ENCODE measurements at regions not wholly inside any gene's neighbourhood (a gene's known extent, or its start where the extent isn't known, plus 50 kb on each side); places are given as distances from the start of the nearest gene placed in this dataset.

- no peaks in the 10 kb centered on the region for H3K36me3 ChIP-seq
- no peaks in the 10 kb centered on the region for H3K9me3 ChIP-seq
- H3K27me3 ChIP-seq: no peaks in the 10 kb centered on the region
- TF ChIP-seq EP300 (IDR thresholded peaks at IDR 0.05) (no peak), POLR2A (IDR thresholded peaks at IDR 0.05) (no peak), POLR2AphosphoS5 (IDR thresholded peaks at IDR 0.05) (no peak)
- intact Hi-C loops (cut with DNase I): loop anchor here (10.0 kb wide), 1 partner anchor 355 kb away; the partner anchor contains the start of gene AK3
- H3K4me1 ChIP-seq: no peaks in the 10 kb centered on the region
- 83 to 84% methylated on average over 4 of the region's 4 CpGs for WGBS, 2 donors
- no peak for DNase-seq
- H3K27ac ChIP-seq: no peak overlapping the region
- no peak overlapping the region for H3K4me3 ChIP-seq
These were observed 89.9 kb upstream of the GLIS3 start for GRCh38 chr9:4389755-4390154.

DNA sequence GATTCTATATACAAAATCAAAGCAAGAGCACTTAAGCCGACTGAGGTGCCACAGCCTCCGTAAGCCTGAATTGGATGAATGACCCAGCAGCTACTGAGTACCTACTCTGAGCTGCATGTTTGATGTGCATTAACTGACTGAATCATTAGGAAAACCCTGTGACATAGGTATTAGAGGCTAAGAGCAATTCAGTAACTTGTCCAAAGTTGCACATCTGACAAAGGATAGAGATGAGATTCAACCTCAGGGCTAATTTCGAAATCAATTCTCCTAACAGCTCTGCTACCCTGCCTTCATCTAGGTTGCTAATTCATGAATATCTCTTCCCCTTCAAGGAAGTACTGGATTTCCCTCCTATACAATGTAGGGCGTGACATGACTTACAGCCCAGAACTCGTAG, 89.1 kb upstream of the GLIS3 start:
- Histone ChIP-seq H3K9me3 (no peaks in the 10 kb centered on the region), H3K27me3 (no peaks in the 10 kb centered on the region), H3K4me1 (no peaks in the 10 kb centered on the region), H3K27ac (no peak overlapping the region), H3K36me3 (no peaks in the 10 kb centered on the region), H3K4me3 (no peak overlapping the region)
- intact Hi-C loops (cut with DNase I): loop anchor here (10.0 kb wide), 1 partner anchor 356 kb away; the partner anchor contains the start of gene AK3
- no peak for TF ChIP-seq EP300 (IDR thresholded peaks at IDR 0.05)
- no peak for TF ChIP-seq POLR2AphosphoS5 (IDR thresholded peaks at IDR 0.05)
- no peak for TF ChIP-seq POLR2A (IDR thresholded peaks at IDR 0.05)
- no peak for TF ChIP-seq CTCF (IDR thresholded peaks at IDR 0.05)
- 82 to 83% methylated on average over 5 of the region's 5 CpGs for WGBS, 2 donors
- DNase-seq: no peak

GRCh38 chr9:4386819-4387218, 87.0 kb upstream of the GLIS3 start:
- no peak overlapping the region for H3K27ac ChIP-seq
- intact Hi-C loops (cut with DNase I): loop anchor here (10.0 kb wide), 1 partner anchor 358 kb away; the partner anchor contains the start of gene AK3
- TF ChIP-seq CTCF (IDR thresholded peaks at IDR 0.05) (no peak), POLR2AphosphoS5 (IDR thresholded peaks at IDR 0.05) (no peak)
- H3K9me3 ChIP-seq: no peaks in the 10 kb centered on the region
- H3K4me1 ChIP-seq: no peaks in the 10 kb centered on the region
- no peak overlapping the region for H3K4me3 ChIP-seq
- 81 to 90% methylated on average over 3 of the region's 3 CpGs for WGBS, 2 donors
- DNase-seq: no peak
- no peaks in the 10 kb centered on the region for H3K27me3 ChIP-seq
- no peaks in the 10 kb centered on the region for H3K36me3 ChIP-seq

GRCh38 chr9:4384750-4385149, 84.9 kb upstream of the GLIS3 start:
- Histone ChIP-seq H3K9me3 (no peaks in the 10 kb centered on the region), H3K4me1 (no peaks in the 10 kb centered on the region), H3K27ac (no peak overlapping the region), H3K36me3 (no peaks in the 10 kb centered on the region), H3K27me3 (no peaks in the 10 kb centered on the region), H3K4me3 (no peak overlapping the region)
- WGBS, 2 donors: 76 to 77% methylated on average over 5 of the region's 5 CpGs
- intact Hi-C loops (cut with DNase I): loop anchor here (1.0 to 10.0 kb wide), 2 partner anchors 255 to 360 kb away; partner anchors contain the start of gene AK3
- no peak for DNase-seq
- TF ChIP-seq POLR2AphosphoS5 (IDR thresholded peaks at IDR 0.05) (no peak), EP300 (IDR thresholded peaks at IDR 0.05) (no peak), CTCF (IDR thresholded peaks at IDR 0.05) (no peak), POLR2A (IDR thresholded peaks at IDR 0.05) (no peak)

DNA sequence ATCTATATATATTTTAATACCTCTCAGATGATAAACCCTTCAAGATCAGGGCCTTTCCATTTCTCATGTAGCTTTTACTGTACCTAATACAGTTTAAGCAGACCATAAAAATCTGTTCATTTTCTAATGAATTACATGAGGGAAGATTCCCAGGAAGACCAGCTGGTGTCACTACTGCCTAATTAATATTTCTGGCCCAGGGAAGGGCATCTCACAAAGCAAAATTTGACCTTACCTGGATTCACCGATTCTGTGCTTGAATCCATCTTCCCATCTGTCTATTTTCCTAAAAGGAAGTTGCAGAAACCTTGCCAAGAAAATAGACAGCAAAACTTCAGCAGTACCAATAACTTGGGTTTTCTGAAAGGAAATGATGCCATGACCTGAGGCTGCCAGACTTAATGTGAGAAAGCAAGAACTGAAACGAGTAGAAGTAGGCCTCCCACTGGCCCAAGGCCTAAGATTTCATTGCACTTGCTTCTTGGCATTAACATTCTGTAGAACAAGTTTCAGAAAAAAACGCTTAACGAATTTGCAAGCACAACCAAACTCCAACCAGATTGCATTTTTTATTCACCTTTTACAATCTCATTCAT, 83.0 kb upstream of the GLIS3 start:
- WGBS, 2 donors: 57 to 65% methylated on average over 4 of the region's 4 CpGs
- Histone ChIP-seq H3K27me3 (no peaks in the 10 kb centered on the region), H3K4me3 (no peak overlapping the region), H3K27ac (no peak overlapping the region), H3K4me1 (no peaks in the 10 kb centered on the region), H3K9me3 (no peaks in the 10 kb centered on the region), H3K36me3 (no peaks in the 10 kb centered on the region)
- TF ChIP-seq CTCF (IDR thresholded peaks at IDR 0.05): peak in 3 of 4 experiments; percentile 40 to 57 (median 52)
- no peak for TF ChIP-seq POLR2AphosphoS5 (IDR thresholded peaks at IDR 0.05)
- intact Hi-C loops (cut with DNase I): loop anchor here (10.0 kb wide), 1 partner anchor 362 kb away; the partner anchor contains the start of gene AK3
- no peak for DNase-seq
